ENCODE measurements at regions not wholly inside any gene's neighbourhood (a gene's known extent, or its start where the extent isn't known, plus 50 kb on each side); places are given as distances from the start of the nearest gene placed in this dataset.

GRCh38 chr19:5212101-5212500 lies 128.5 kb downstream of the PTPRS start:
- no peak for TF ChIP-seq CTCF (IDR thresholded peaks at IDR 0.05)
- TF ChIP-seq POLR2A (IDR thresholded peaks at IDR 0.05), result no peak
